ENCODE measurements at regions not wholly inside any gene's neighbourhood (a gene's known extent, or its start where the extent isn't known, plus 50 kb on each side); places are given as distances from the start of the nearest gene placed in this dataset.

DNA sequence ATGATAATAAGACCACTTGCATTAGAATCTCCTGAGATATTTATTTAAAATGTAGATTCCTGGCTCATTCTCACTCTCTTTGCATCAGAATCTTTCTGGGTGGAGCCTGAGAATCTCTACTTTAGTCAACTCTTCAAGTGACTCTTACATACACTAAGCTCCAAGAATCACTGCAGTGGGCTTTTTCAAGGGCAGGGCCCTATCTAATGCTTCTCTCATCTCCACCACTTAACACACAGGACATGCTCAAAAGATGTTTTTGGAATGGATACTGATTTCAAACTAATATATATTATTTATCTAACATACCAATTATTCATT, 68.9 kb upstream of the GAP43 start:
- POLR2A ChIA-PET = no interaction called here
- DNase-seq (ENCODE audit: extremely low spot score) = no peak
- TF ChIP-seq CTCF (IDR thresholded peaks at IDR 0.05; ENCODE audit: control extremely low read depth, extremely low read depth, low read depth, missing control alignments) = no peak
- CTCF ChIA-PET = interaction anchor here (0.8 kb wide), 1 partner anchor 36 kb away, joined by 3 read pairs; no protein-coding TSS in a partner anchor

DNA sequence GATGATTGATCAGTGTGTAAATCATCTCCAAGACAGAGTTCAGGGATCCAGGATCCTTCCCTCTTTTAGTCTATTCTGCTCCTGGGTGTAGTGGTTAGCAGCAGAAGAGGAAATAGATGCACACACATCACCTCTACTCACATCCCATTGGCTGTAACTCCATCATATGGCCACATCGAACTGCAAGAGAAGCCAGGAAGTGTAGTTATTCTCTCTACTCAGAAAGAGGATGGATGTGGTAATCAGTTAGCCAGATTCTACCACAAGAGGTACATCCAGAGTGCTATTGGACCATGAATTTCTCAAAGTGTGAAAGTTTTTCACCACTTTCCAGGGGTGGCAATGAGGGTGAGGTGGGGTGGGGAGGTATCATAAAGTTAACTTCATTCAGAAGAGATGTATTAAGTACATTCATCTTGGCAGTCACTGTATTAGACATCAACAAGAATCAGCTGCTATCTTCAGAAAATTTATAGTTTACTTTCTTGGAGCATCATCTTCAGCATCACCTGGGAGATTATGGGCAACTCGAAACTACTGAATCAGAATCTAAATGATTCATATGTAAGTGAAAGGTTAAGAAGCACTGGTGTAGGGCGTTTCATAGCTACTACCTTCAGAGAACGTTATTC, 60.6 kb upstream of the GAP43 start:
- CTCF ChIA-PET = no interaction called here
- no peak for DNase-seq (ENCODE audit: extremely low spot score)
- no peak for TF ChIP-seq CTCF (IDR thresholded peaks at IDR 0.05; ENCODE audit: control extremely low read depth, extremely low read depth, low read depth, missing control alignments)
- POLR2A ChIA-PET = no interaction called here

GRCh38 chr3:115563984-115564383, 59.3 kb upstream of the GAP43 start:
- DNase-seq (ENCODE audit: extremely low spot score) = no peak
- ChIA-PET POLR2A (no interaction called here), CTCF (interaction anchor here (0.9 kb wide), 1 partner anchor 14 kb away, joined by 3 read pairs; no protein-coding TSS in a partner anchor)
- TF ChIP-seq CTCF (IDR thresholded peaks at IDR 0.05; ENCODE audit: control extremely low read depth, extremely low read depth, low read depth, missing control alignments) = no peak

- ChIA-PET CTCF (no interaction called here), POLR2A (no interaction called here)
- no peak for DNase-seq (ENCODE audit: extremely low spot score)
- no peak for TF ChIP-seq CTCF (IDR thresholded peaks at IDR 0.05; ENCODE audit: control extremely low read depth, extremely low read depth, low read depth, missing control alignments)
These were observed 51.9 kb upstream of the GAP43 start for GRCh38 chr3:115571413-115571812.
